Endothelial cell of hepatic sinusoid (primary cell): ENCODE measurements at regions not wholly inside any gene's neighbourhood (a gene's known extent, or its start where the extent isn't known, plus 50 kb on each side); places are given as distances from the start of the nearest gene placed in this dataset.

Source experiments
- in situ Hi-C: cut with HindIII; loops from 2 replicates; pipeline ENCODE4 v1.10.0; 2017; ENCODE audit warnings: low sequenced_read_pairs

DNA sequence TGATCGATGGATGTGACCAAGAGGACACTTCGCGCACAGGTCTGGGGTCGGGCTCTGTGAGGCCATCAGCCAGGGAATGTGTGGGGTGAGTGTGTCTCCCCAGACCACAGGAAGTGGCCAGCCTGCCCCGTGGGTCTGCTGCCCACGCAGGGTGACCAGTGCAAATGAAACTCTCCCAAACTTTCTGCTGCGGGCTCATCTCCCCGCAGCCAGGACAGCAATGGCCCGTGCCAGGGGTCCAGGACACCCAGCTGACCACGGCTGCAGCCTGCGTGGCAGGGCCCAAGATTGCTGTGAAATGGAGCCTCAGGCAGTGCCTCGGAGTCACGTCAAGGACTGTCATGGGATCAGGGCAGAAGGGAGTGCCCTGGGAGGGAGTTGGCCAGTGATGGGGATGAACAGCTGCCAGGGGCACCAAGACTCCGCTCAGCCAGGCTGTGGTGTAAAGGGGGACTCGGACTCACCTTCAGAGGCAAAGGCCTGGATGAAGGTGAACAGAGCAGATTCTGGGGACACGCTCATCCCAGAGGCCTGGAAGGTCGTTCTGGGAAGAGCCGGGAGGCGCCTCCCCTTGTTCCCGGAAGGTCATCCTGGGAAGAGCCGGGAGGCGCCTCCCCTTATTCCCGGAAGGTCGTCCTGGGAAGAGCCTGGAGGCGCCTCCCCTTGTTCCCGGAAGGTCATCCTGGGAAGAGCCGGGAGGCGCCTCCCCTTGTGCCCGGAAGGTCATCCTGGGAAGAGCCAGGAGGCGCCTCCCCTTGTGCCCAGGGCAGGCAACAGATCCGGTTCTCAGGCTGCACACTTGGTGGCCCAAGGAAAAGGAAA is 252.6 kb downstream of the BRD1 start:
- in situ Hi-C loops, result no loop called here

GRCh38 chr22:49574205-49574880 is 253.3 kb downstream of the BRD1 start:
- in situ Hi-C loops, result no loop called here

- in situ Hi-C loops, result no loop called here
Observed at GRCh38 chr22:49573109-49573765, 254.4 kb downstream of the BRD1 start.

- in situ Hi-C loops, result no loop called here
Observed at GRCh38 chr22:49571326-49571725, 256.3 kb downstream of the BRD1 start.

- in situ Hi-C loops, result no loop called here
Observed at GRCh38 chr22:49570032-49570848, 257.4 kb downstream of the BRD1 start.

- in situ Hi-C loops, result no loop called here
Observed at GRCh38 chr22:49569286-49570031, 258.2 kb downstream of the BRD1 start.

GRCh38 chr22:49568751-49569285 is 258.9 kb downstream of the BRD1 start:
- in situ Hi-C loops, result no loop called here

GRCh38 chr22:49567899-49568750 is 259.5 kb downstream of the BRD1 start:
- in situ Hi-C loops, result no loop called here

- in situ Hi-C loops, result no loop called here
Observed at GRCh38 chr22:49566693-49567092, 261.0 kb downstream of the BRD1 start.

GRCh38 chr22:49566141-49566541 is 261.5 kb downstream of the BRD1 start:
- in situ Hi-C loops, result no loop called here

GRCh38 chr22:49565516-49565855 is 262.2 kb downstream of the BRD1 start:
- in situ Hi-C loops, result no loop called here

DNA sequence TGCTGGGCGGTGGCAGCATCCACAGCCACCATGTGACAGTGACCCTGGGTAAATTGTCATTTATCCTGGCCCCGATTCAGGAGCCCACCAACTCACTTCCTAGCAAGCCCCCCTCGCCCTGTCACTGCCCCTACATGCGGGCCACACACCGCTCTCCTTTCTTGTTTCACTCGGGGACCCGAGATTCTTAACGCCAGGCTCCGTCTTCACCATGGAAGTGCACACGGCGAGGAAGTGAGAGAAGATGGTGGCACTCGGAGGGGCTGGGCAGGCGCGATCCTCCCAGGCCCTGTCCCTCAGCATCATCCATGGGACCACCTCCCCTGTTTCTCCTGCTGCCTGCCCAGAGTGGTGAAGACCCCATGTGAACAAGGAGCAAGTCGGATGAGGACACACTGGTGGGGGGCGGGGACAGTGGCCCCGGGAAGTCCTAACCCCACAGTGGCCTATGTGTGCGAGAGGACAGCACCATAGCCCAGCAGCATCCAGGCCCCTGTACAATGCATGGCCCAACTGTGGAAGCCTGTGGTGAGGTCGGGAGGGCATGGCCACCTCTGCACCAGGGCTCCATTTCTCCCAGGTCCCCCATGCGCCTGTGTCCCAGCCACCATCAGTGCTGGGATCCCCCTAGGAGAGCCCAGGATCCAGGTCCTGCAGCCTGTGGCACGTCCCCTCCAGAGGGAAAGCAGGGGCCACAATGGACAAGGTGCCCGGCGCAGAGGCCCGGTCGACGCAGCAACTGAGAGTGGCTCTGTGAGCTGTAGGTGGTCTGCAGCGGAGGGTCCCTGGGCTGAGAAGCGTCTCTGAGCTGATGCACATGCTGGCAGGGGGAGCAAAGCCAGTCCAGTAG is 262.8 kb downstream of the BRD1 start:
- in situ Hi-C loops, result no loop called here

DNA sequence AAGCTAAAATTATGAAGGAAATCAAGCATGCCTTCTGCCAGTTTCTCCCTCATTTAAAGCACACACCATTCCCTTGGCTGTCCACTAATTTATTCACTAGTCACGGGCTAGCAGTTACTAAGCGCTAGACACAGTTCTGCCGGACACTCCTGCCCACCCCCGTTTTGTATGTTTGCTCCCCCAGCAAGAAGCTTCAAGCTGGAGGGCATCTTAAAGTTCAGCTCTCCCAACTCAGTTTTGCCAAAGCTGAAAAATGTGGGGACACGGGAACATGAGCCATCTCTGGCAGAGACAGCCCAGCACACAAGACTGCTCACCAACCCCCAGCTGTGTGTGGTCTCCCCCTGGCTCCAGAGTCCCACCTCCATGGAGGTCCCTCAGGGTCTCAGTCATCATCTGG is 263.6 kb downstream of the BRD1 start:
- in situ Hi-C loops, result no loop called here

DNA sequence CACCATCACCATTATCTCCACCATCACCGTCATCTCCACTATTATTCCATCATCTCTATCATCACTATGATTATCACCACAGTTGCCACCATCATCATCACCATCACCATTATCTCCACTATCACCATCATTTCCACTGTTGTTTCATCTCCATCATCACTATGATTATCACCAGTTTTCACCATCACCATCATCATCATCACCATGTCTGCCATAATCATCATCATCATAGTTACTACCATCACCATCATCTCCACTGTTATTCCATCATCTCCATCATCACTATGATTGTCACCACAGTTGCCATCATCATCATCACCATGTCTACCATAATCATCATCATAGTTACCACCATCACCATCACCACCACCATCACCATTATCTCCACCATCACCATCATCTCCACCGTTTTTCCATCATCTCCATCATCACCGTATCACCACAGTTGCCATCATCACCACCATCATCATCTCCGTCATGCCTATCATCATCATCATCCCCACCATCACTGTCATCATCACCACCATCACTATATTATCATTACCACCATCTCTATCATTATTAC is 264.9 kb downstream of the BRD1 start:
- in situ Hi-C loops, result no loop called here

GRCh38 chr22:49561976-49562375 is 265.7 kb downstream of the BRD1 start:
- in situ Hi-C loops, result no loop called here

GRCh38 chr22:49561338-49561737 is 266.3 kb downstream of the BRD1 start:
- in situ Hi-C loops, result no loop called here

DNA sequence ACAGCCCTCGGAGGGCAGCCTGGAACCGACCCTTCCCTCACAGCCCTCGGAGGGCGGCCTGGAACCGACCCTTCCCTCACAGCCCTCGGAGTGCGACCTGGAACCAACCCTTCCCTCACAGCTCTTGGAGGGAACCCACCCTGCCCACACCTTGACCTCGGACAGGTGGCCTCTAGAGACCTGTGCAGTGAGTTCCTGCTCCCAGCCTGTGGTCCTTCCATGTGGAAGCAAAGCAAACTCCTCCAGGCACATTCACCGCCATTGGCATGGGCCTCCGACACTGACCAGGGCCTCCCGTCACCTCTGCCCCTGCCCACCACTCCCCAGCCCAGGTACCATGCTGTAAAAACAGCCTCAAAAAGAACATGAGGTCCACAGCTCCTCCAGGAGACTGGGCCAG is 272.1 kb downstream of the BRD1 start:
- in situ Hi-C loops, result no loop called here

DNA sequence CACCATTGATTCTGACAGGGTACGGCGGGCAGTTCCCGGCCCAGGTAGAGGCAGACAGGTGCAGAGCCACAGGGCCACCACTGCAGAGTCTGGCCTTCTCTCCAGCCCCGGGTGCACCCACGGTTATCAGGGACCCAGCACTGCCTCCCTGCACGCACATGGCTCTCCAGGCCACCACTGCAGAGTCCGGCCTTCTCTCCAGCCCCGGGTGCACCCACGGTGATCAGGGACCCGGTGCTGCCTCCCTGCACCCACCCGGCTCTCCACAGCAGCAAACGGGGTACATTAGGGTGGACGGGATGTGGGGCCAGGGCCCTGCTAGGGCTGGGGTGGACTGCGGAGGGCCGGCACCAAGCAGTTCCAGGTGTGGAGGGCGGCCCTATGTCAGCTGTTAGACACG is 272.9 kb downstream of the BRD1 start:
- in situ Hi-C loops, result no loop called here
